GM19238 (cell line): ENCODE measurements at regions not wholly inside any gene's neighbourhood (a gene's known extent, or its start where the extent isn't known, plus 50 kb on each side); places are given as distances from the start of the nearest gene placed in this dataset.
"Not testable (repeated sequence)": the region's sequence is repeated elsewhere in the genome, so short reads cannot be mapped to it uniquely, and the experiment has no call there.

Experiments
- DNase-seq: peaks from one replicate; pipeline ENCODE4 v3.0.0; 2011; ENCODE audit warnings: low spot score; ENCODE audit not compliant: insufficient read length

GRCh38 chr12:87272851-87273250 is 756.4 kb downstream of the C12orf50 start:
- DNase-seq: no peak

DNA sequence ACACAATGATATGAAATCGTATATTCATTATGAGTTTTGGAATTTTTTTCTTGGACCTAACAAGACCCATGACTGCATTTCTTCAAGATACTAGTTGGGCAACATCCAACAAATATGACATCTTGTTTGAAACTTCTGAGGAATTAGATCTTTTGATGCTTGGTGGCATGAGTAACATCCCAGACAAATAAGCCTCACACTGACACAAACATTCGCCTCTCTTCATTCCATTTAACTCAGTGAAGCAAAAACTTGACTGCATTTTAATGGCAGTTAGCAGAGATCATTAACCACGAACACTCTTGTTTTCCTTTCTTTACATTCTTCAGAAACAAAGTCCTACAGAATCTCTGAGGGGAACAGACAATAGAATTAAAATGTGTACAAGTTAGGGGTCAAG is 758.3 kb downstream of the C12orf50 start:
- DNase-seq: no peak

GRCh38 chr12:87266305-87266704 is 762.9 kb downstream of the C12orf50 start:
- no peak for DNase-seq

DNA sequence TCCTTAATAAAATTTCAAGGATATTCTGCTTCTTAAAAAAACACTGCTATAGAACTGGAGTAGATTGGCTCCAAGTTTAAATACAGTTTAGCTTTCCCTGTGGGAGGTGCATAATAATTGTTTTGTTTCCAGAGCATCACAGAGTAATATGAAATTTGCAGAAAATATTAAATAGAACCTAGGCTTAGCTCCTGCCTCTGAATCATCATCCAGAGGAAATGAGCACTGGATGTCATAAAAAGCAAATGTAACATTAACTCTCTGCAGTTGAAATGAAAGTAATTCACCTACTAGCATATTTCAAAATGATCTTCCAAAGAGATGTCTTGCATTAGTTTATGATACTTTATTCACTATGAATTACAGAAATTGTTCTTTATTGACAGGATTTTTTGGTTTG is 769.8 kb downstream of the C12orf50 start:
- DNase-seq: no peak

GRCh38 chr12:87254381-87255030 is 774.7 kb downstream of the C12orf50 start:
- no peak for DNase-seq

- DNase-seq: no peak
Observed at GRCh38 chr12:87253157-87253556, 776.0 kb downstream of the C12orf50 start.

DNA sequence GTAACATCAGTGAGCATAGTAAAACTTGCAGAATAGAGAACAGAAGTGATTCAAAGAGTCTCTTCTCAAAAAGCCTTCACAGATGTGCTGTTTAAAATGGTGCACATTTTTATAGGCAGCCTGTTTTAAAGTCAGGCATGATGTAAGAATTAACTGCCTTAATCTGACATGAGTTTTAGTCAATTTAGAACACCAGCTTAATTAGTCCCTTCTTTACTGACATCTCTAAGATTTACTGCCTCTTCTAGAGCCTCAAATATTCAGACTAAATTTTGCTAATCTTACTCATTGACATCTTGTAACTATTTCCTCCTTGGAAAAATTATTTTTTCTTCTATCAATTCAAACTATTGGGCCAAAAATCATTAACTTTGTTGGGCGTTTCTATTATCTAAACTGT is 782.5 kb downstream of the C12orf50 start:
- DNase-seq: no peak

DNA sequence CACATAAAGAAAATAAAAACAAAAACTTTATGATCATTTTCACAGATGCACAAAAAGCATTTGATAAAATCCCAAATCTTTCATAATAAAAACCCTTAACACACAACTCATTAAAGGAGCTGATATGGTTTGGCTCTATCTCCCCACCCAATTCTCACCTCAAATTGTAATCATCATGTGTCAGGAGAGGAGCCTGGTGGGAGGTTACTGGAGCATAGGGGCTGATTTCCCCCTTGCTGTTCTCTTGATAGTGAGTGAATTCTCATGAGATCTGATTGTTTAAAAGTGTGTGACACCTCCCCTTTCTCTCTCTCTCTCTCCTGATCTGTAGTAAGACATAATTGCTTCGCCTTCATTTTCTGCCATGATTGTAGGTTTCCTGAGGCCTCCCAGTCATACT is 790.7 kb downstream of the C12orf50 start:
- DNase-seq: no peak

- no peak for DNase-seq
Observed at GRCh38 chr12:87234898-87235297, 794.3 kb downstream of the C12orf50 start.

- no peak for DNase-seq
Observed at GRCh38 chr12:87233671-87234070, 795.5 kb downstream of the C12orf50 start.

DNA sequence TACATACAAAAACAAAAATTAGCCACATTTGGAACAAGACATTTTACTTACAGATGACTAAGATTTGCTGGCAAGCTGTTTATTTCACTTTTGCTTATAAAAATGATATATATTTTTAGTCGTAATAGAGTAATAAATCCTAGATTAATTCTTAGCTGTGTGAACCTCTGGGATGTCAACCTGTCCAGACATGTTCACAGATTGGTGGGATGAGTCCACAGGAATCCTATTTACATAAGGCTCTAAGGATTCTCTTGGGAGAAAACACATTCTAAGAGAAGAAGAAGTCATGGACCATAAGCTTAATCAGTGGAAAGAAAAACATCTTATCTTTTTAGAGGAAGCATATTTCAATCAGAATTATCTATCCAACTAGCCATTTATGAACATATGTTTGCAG is 797.4 kb downstream of the C12orf50 start:
- no peak for DNase-seq

GRCh38 chr12:87230441-87230840 is 798.8 kb downstream of the C12orf50 start:
- DNase-seq: no peak

DNA sequence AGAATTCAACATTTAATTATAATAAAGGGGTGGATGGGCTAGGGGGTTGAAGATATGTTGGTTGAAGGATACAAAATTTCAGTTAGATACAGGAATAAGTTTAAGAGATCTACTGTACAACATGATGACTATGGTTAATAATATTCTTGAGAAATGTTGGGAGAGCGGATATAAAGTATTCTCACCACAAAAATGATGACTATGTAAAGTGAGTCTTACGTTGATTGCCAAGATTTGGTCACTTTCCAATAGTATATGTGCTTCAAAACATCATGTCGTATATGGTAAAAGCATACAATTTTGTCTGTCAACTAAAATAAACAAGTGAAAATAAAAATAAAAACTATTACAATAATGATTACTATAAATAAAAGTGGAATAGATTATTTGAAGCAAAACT is 802.0 kb downstream of the C12orf50 start:
- DNase-seq: no peak

DNA sequence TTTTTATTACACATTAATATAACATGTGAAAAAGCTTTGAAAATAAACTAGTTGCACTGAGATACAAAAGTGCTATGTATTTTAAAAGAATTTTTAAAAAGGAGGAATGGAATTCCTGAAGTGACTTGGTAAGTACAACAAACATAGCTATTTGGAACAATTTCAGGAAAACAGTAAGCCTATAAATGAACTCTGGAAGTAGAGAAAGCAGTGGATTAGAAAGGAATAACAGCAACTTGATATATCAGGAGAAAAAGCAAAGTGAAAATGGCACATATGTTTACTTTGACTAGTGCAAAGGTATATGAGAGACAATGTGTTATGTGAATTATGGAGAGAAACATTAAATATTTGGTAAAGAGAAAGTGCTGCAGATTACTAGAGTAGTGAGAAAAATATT is 811.7 kb downstream of the C12orf50 start:
- no peak for DNase-seq

DNA sequence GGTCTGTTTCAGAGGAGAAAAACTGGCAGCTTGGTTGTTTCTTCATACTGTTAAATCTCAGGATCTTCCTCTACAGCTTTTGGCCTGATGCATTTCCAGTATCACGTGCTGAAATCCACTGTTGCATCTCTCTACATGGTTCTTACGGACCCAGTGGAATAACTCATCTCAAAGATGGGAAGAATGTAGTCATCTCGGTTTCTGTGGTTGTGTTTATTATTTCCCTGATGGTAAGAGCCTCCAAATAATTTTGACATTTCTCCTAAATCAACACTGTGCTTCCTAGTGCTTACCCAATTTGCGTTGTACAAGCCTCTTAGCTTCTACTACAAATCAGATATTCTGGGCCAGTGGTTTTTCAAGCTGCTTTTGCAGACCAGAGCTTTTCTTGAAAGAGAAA is 812.8 kb downstream of the C12orf50 start:
- DNase-seq: no peak

DNA sequence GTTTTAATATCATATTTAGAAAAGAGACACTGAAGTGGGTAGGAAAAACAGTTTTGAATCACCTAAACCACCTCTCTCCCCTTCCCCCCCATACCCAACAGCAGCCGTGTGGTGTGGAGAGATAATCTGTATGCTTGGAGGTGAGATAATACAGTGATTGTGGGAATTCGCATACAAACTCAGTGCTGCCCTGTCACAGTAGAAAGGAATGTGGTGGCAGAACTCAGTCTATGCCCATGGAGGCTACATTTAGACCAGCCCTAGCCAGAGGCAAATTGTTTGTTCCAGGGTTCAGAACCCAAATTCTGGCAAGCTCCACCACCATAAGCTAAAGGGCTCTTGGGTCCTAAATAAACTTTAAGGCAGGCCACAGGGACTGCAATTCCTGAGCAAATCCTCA is 827.0 kb downstream of the C12orf50 start:
- DNase-seq: no peak

GRCh38 chr12:87201598-87201997 is 827.6 kb downstream of the C12orf50 start:
- no peak for DNase-seq

DNA sequence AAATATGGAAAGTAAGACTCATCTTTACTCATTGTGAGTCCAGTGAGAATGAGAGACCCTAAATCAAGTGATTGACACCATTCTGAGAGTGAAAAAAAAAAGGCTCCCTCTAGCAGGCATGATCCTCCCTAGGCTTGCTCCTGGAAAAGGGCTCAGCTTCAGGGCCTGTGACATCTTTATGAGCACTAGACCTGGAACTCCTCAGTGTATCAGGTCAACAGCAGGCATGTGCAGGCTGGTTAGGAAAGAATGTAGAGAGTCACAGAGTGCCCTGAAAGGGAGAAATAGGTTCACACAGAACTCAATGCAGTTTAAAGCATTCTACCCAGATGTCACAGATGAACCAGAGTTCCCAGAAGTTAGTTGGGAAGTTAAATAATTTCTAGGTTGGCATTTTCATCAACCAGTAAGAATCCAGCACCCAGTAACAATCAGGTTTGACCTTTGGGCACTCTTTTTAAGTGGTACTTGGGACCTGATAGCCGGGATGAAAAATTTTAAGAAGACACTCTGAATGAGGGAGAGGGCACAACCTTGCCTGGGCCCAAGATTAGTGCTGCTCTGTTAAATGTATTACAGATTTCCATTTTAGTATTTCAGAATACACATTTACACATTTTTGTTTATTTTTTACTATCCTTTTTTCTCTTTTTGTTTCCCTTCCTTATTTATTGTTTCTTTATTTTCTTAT is 828.8 kb downstream of the C12orf50 start:
- DNase-seq: no peak

GRCh38 chr12:87198181-87198580 is 831.0 kb downstream of the C12orf50 start:
- DNase-seq: no peak

- DNase-seq: no peak
Observed at GRCh38 chr12:87196321-87196720, 832.9 kb downstream of the C12orf50 start.

DNA sequence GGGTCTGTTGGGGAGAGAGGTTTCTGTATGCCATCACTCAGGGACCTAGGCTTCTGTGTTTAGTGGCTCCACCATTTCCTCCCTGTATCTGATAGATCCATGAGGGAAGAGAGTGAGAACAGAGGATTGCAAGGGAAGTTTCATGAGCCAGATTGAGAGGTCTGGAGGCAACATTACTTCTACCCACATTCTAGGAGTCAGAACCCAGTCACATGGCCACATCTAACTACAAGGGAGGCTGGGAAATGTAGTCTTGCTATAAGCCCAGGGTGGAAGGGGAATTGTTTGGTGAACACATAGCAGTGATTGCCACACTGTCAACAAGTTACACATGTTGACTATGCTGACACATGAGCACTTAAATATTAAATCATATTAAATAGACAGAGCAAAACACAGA is 834.8 kb downstream of the C12orf50 start:
- DNase-seq: not testable (repeated sequence)

DNA sequence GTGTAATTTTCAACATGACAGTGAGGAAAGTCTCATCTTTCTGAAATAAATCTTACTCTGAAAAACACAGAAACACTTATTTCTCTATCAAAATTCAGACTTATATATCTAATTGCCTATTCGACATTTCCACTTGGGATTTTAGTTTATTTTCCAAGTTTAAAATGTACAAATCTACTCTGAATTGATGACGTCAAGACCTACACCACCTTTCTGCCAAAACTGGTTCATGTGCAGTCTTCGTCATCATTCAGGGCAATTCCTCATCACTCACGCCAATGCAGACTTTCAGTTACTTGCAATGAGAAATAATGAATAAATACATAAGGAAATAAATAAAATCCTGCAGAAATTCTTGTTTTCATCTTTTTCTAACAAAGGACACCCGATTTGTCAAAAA is 843.8 kb downstream of the C12orf50 start:
- DNase-seq: no peak

DNA sequence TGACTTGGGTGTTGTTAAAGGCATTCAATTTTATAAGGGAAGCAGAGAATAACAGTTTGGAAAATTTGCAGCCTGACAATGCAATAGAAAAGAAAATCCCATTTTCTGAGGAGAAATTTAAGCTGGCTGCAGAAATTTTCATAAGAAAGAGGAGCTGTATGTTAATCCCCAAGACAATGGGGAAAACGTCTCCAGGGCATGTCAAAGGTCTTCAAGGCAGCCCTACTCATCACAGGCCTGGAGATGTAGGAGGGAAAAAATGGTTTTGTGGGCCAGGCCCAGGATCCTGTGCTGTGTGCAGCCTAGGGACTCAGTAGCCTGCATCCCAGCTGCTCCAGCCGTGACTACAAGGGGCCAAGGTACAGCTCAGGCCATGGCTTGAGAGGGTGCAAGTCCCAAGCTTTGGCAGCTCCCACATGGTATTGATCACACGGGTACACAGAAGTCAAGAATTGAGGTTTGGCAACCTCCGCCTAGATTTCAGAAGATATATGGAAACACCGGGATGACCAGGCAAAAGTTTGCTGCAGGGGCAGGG is 846.4 kb downstream of the C12orf50 start:
- DNase-seq: no peak
